SJCRH30 (cell line): ENCODE measurements at regions not wholly inside any gene's neighbourhood (a gene's known extent, or its start where the extent isn't known, plus 50 kb on each side); places are given as distances from the start of the nearest gene placed in this dataset.
"Not testable (repeated sequence)": the region's sequence is repeated elsewhere in the genome, so short reads cannot be mapped to it uniquely, and the experiment has no call there.

Experiments used
- DNase-seq, 2 experiments: peaks; one replicate each; pipeline ENCODE4 v3.0.0-alpha.2; 2015 to 2020
- H3K27ac ChIP-seq: fragments of 250-450 bp; sonication (Bioruptor Pico); 2 replicates; pipeline ENCODE4 v1.5.1; 2020; ENCODE audit warnings: mild to moderate bottlenecking, moderate library complexity
- H3K27me3 ChIP-seq: fragments of 250-450 bp; sonication (Bioruptor Pico); 2 replicates; pipeline ENCODE4 v1.5.1; 2020; ENCODE audit warnings: mild to moderate bottlenecking, moderate library complexity
- H3K36me3 ChIP-seq: fragments of 250-450 bp; sonication (Bioruptor Pico); 2 replicates; pipeline ENCODE4 v1.5.1; 2020; ENCODE audit warnings: mild to moderate bottlenecking, moderate library complexity
- H3K4me1 ChIP-seq: fragments of 250-450 bp; sonication (Bioruptor Pico); 2 replicates; pipeline ENCODE4 v1.5.1; 2020; ENCODE audit warnings: mild to moderate bottlenecking, moderate library complexity
- H3K4me3 ChIP-seq: fragments of 250-450 bp; sonication (Bioruptor Pico); 2 replicates; pipeline ENCODE4 v1.5.1; 2020; ENCODE audit warnings: mild to moderate bottlenecking, moderate library complexity
- H3K9me3 ChIP-seq: fragments of 250-450 bp; sonication (Bioruptor Pico); replicated peaks from 2 replicates; pipeline ENCODE4 v1.5.1; 2020; ENCODE audit warnings: mild to moderate bottlenecking, moderate library complexity

- Histone ChIP-seq H3K4me3 (no peak overlapping the region), H3K9me3 (no peaks in the 10 kb centered on the region), H3K27ac (no peak overlapping the region), H3K36me3 (no peaks in the 10 kb centered on the region), H3K27me3 (no peaks in the 10 kb centered on the region), H3K4me1 (no peaks in the 10 kb centered on the region)
- DNase-seq: no peak
Observed at GRCh38 chr16:7792346-7792745, 459.7 kb downstream of the RBFOX1 start.

DNA sequence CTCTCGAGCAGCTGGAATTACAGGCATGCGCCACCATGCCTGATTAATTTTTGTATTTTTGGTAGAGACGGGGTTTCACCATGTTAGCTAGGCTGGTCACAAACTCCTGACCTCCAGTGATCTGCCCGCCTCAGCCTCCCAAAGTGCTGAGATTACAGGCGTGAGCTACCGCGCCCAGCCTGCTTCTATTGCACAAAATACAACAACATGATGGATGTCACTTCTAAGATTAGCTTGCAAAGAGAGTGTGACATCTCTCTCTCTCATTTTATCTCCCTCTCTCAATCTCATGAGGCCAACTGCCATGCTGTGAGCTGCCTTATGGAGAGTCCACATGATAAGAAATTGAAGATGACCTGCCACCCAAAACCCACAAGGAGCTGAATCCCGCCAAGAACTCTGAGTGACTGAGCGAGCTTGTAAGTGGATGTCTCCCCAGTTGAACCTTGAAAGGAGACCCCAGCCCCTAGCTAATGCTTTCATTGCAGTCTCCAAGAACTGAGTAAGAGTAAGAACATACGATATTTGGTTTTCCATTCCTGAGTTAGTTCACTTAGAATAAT lies 458.5 kb downstream of the RBFOX1 start:
- no peaks in the 10 kb centered on the region for H3K36me3 ChIP-seq
- H3K27ac ChIP-seq: no peak overlapping the region
- no peaks in the 10 kb centered on the region for H3K9me3 ChIP-seq
- no peak overlapping the region for H3K4me3 ChIP-seq
- DNase-seq: no peak
- H3K27me3 ChIP-seq: no peaks in the 10 kb centered on the region
- no peaks in the 10 kb centered on the region for H3K4me1 ChIP-seq

DNA sequence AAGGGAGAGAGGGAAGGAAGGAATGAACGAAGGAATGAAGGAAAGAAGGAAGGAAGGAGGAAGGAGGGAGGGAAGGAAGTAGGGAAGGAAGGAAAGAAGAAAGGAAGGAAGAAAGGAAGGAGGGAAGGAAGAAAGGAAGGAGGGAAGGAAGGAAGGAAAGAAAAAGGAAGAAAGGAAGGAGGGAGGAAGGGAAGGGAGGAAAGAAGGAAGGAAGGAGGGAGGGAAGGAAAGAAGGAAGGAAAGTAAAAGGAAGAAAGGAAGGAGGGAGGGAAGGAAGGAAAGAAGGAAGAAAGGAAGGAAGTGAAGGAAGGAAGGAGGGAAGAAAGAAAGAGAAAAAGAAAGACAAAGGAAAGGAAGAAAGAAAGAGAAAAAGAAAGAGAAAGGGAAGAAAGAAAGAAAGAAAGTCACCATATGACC lies 442.4 kb downstream of the RBFOX1 start:
- Histone ChIP-seq H3K4me3 (no peak overlapping the region), H3K9me3 (no peaks in the 10 kb centered on the region), H3K36me3 (no peaks in the 10 kb centered on the region), H3K27ac (no peak overlapping the region), H3K4me1 (no peaks in the 10 kb centered on the region), H3K27me3 (no peaks in the 10 kb centered on the region)
- no peak for DNase-seq

DNA sequence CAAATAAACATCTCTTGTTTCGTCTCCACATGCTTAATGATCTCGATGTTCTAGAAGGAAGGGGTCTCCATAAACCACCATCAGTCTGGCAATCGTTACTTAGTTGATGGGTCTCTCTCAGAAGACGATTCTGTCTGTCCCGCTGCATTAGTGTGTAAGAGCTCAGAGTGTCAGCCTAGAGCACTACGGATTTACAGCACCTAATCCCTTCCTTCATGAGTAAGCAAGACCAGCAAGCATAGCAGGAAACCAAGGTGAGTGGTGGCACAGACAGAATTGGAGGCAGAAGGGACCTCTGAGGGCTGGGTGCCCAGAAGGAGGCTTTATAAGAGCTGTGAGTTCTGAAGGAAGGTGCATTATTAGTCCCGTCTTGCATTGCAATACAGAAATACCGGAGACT lies 440.1 kb downstream of the RBFOX1 start:
- Histone ChIP-seq H3K9me3 (no peaks in the 10 kb centered on the region), H3K27ac (no peak overlapping the region), H3K4me1 (no peaks in the 10 kb centered on the region), H3K36me3 (no peaks in the 10 kb centered on the region), H3K4me3 (no peak overlapping the region), H3K27me3 (no peaks in the 10 kb centered on the region)
- DNase-seq: no peak

DNA sequence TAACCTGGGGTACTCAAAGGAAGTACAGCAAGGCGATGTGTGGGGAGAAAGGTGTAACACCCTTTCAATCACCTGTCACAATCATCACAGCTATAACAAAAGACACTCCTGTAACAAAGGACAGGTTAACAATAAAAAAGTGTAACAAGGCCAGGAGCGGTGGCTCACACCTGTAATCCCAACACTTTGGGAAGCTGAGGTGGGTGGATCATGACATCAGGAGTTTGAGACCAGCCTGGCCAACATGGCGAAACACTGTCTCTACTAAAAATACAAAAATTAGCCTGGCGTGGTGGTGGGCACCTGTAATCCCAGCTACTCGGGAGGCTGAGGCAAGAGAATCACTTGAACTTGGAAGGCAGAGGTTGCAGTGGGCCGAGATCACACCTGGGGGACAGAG lies 436.4 kb downstream of the RBFOX1 start:
- H3K9me3 ChIP-seq, DNase-seq, H3K27me3 ChIP-seq, H3K27ac ChIP-seq, H3K4me3 ChIP-seq, H3K4me1 ChIP-seq, H3K36me3 ChIP-seq: not testable (repeated sequence)

GRCh38 chr16:7765079-7765550 lies 432.5 kb downstream of the RBFOX1 start:
- Histone ChIP-seq H3K27ac (no peak overlapping the region), H3K4me1 (no peaks in the 10 kb centered on the region), H3K9me3 (no peaks in the 10 kb centered on the region), H3K27me3 (no peaks in the 10 kb centered on the region; the same call in 1 of the 2 replicates), H3K4me3 (no peak overlapping the region), H3K36me3 (no peaks in the 10 kb centered on the region)
- DNase-seq: no peak

DNA sequence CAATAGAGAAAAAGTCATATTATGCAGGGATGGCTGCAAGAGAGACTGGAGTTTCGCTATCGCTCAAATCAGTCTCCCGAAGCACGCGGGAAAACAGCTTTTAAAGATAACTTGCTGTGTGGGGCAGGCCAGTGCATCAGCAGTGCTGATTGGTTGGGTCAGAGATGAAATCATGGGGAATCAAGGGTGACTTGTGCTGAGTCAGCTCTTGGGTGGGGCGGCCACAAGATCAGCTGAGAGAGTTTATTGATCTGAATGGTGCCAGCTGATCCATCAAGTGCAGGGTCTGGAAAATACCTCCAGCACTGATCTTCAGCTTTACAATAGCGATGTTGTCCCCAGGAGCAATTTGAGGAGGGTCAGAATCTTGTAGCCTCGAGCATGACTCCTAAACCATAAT lies 430.5 kb downstream of the RBFOX1 start:
- DNase-seq: no peak
- H3K27ac ChIP-seq: no peak overlapping the region
- H3K4me3 ChIP-seq: no peak overlapping the region
- H3K4me1 ChIP-seq: no peaks in the 10 kb centered on the region
- no peaks in the 10 kb centered on the region for H3K9me3 ChIP-seq
- no peaks in the 10 kb centered on the region for H3K36me3 ChIP-seq
- no peaks in the 10 kb centered on the region; the same call in 1 of the 2 replicates for H3K27me3 ChIP-seq
